ENCODE measurements at regions not wholly inside any gene's neighbourhood (a gene's known extent, or its start where the extent isn't known, plus 50 kb on each side); places are given as distances from the start of the nearest gene placed in this dataset.

- Histone ChIP-seq H2AK5ac (ENCODE audit: low read depth, low read length) (no peak overlapping the region), H3K23ac (ENCODE audit: low read depth, low read length, poor library complexity) (no peak overlapping the region), H3K18ac (ENCODE audit: low read length) (no peak overlapping the region), H2BK12ac (ENCODE audit: low read length) (no peak overlapping the region), H4K91ac (ENCODE audit: low read depth, low read length, poor library complexity) (no peak overlapping the region), H4K8ac (ENCODE audit: low read depth, low read length) (no peak overlapping the region), H3K4me1 (ENCODE audit: control insufficient read depth in 2 of 2, insufficient read depth in 1 of 2, low read depth in 1 of 2, low read length in 2 of 2) (no peaks in the 10 kb centered on the region), H3K14ac (ENCODE audit: low read length) (no peak overlapping the region), H2BK15ac (ENCODE audit: low read length) (no peak overlapping the region), H3K4me3 (ENCODE audit: low read length in 2 of 2) (no peak overlapping the region), H3K9ac (ENCODE audit: low read depth, low read length, poor library complexity) (no peak overlapping the region), H3K4me2 (ENCODE audit: insufficient read depth, low read length, poor library complexity, severe bottlenecking) (no peak overlapping the region), H2AFZ (ENCODE audit: low read length) (no peak overlapping the region), H3K79me1 (ENCODE audit: low read depth, low read length) (no peaks in the 10 kb centered on the region), H3K27ac (replicated peaks; ENCODE audit: low read length) (no peak overlapping the region), H3K36me3 (replicated peaks in 1 of 2; ENCODE audit: control insufficient read depth in 2 of 2, insufficient read depth in 2 of 2, low read length in 2 of 2) (no peaks in the 10 kb centered on the region), H3K4ac (ENCODE audit: low read length) (no peak overlapping the region), H3K27me3 (ENCODE audit: control insufficient read depth in 3 of 3, insufficient read depth in 3 of 3, low read depth in 1 of 3, low read length in 3 of 3) (no peaks in the 10 kb centered on the region), H2BK5ac (ENCODE audit: low read length) (no peak overlapping the region), H3K9me3 (replicated peaks in 1 of 2; ENCODE audit: control insufficient read depth in 2 of 2, insufficient read depth in 1 of 2, low read depth in 1 of 2, low read length in 2 of 2) (no peaks in the 10 kb centered on the region), H2BK120ac (ENCODE audit: low read depth, low read length) (no peak overlapping the region)
- no peak for DNase-seq (ENCODE audit: low spot score)
- WGBS, 2 donors (ENCODE audit: extremely low coverage in 2 of 2, insufficient read length in 2 of 2, insufficient replicate concordance in 1 of 2) = no CpG with 5 or more reads among the region's 1 CpG
Observed at GRCh38 chr4:178553201-178553600, 1111.0 kb upstream of the AGA start.

GRCh38 chr4:178554352-178554751, 1112.1 kb upstream of the AGA start:
- no peak overlapping the region for H2AK5ac ChIP-seq (ENCODE audit: low read depth, low read length)
- H3K27ac ChIP-seq (replicated peaks; ENCODE audit: low read length) = no peak overlapping the region
- H3K9ac ChIP-seq (ENCODE audit: low read depth, low read length, poor library complexity) = no peak overlapping the region
- no peak overlapping the region for H4K91ac ChIP-seq (ENCODE audit: low read depth, low read length, poor library complexity)
- no peak overlapping the region for H3K14ac ChIP-seq (ENCODE audit: low read length)
- H3K4me1 ChIP-seq (ENCODE audit: control insufficient read depth in 2 of 2, insufficient read depth in 1 of 2, low read depth in 1 of 2, low read length in 2 of 2) = no peaks in the 10 kb centered on the region
- WGBS, 2 donors (ENCODE audit: extremely low coverage in 2 of 2, insufficient read length in 2 of 2, insufficient replicate concordance in 1 of 2) = no CpG with 5 or more reads among the region's 1 CpG
- H3K4me3 ChIP-seq (ENCODE audit: low read length in 2 of 2) = no peak overlapping the region
- H2BK120ac ChIP-seq (ENCODE audit: low read depth, low read length) = no peak overlapping the region
- H4K8ac ChIP-seq (ENCODE audit: low read depth, low read length) = no peak overlapping the region
- no peak overlapping the region for H2BK5ac ChIP-seq (ENCODE audit: low read length)
- no peak for DNase-seq (ENCODE audit: low spot score)
- H3K4me2 ChIP-seq (ENCODE audit: insufficient read depth, low read length, poor library complexity, severe bottlenecking) = no peak overlapping the region
- H2BK12ac ChIP-seq (ENCODE audit: low read length) = no peak overlapping the region
- no peak overlapping the region for H2BK15ac ChIP-seq (ENCODE audit: low read length)
- no peak overlapping the region for H3K4ac ChIP-seq (ENCODE audit: low read length)
- H3K23ac ChIP-seq (ENCODE audit: low read depth, low read length, poor library complexity) = no peak overlapping the region
- no peaks in the 10 kb centered on the region for H3K36me3 ChIP-seq (replicated peaks in 1 of 2; ENCODE audit: control insufficient read depth in 2 of 2, insufficient read depth in 2 of 2, low read length in 2 of 2)
- H3K27me3 ChIP-seq (ENCODE audit: control insufficient read depth in 3 of 3, insufficient read depth in 3 of 3, low read depth in 1 of 3, low read length in 3 of 3) = no peaks in the 10 kb centered on the region
- H3K9me3 ChIP-seq (replicated peaks in 1 of 2; ENCODE audit: control insufficient read depth in 2 of 2, insufficient read depth in 1 of 2, low read depth in 1 of 2, low read length in 2 of 2) = no peaks in the 10 kb centered on the region
- no peak overlapping the region for H3K18ac ChIP-seq (ENCODE audit: low read length)
- H2AFZ ChIP-seq (ENCODE audit: low read length) = no peak overlapping the region
- no peaks in the 10 kb centered on the region for H3K79me1 ChIP-seq (ENCODE audit: low read depth, low read length)

DNA sequence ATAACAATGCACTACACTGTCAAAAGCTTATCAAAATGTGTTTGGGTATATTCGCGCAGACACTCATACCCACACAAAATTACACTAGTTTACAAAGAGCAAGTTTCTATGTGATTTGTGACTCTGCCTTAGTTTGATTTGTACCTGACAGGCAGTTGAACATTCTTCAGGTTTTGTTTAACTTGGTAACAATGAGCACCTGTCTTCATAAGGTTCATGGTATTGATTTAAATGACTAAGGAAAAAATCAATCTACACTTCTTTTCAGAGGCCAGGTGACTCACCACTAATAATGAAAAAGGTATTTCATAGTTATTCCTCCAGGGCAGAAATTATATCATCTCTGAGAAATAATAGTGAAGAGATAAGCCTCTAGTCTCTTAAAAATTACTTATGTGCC, 1114.6 kb upstream of the AGA start:
- DNase-seq (ENCODE audit: low spot score) = no peak
- no peak overlapping the region for H3K4me2 ChIP-seq (ENCODE audit: insufficient read depth, low read length, poor library complexity, severe bottlenecking)
- H3K9ac ChIP-seq (ENCODE audit: low read depth, low read length, poor library complexity) = no peak overlapping the region
- H2BK5ac ChIP-seq (ENCODE audit: low read length) = no peak overlapping the region
- H3K79me1 ChIP-seq (ENCODE audit: low read depth, low read length) = no peaks in the 10 kb centered on the region
- H3K27ac ChIP-seq (replicated peaks; ENCODE audit: low read length) = no peak overlapping the region
- H3K4ac ChIP-seq (ENCODE audit: low read length) = no peak overlapping the region
- H3K14ac ChIP-seq (ENCODE audit: low read length) = no peak overlapping the region
- H3K4me3 ChIP-seq (ENCODE audit: low read length in 2 of 2) = no peak overlapping the region
- no peak overlapping the region for H2BK12ac ChIP-seq (ENCODE audit: low read length)
- WGBS, 2 donors (ENCODE audit: extremely low coverage in 2 of 2, insufficient read length in 2 of 2, insufficient replicate concordance in 1 of 2) = no CpG with 5 or more reads among the region's 2 CpGs
- H3K9me3 ChIP-seq (replicated peaks in 1 of 2; ENCODE audit: control insufficient read depth in 2 of 2, insufficient read depth in 1 of 2, low read depth in 1 of 2, low read length in 2 of 2) = no peaks in the 10 kb centered on the region
- no peaks in the 10 kb centered on the region for H3K27me3 ChIP-seq (ENCODE audit: control insufficient read depth in 3 of 3, insufficient read depth in 3 of 3, low read depth in 1 of 3, low read length in 3 of 3)
- H2BK15ac ChIP-seq (ENCODE audit: low read length) = no peak overlapping the region
- no peak overlapping the region for H3K23ac ChIP-seq (ENCODE audit: low read depth, low read length, poor library complexity)
- no peak overlapping the region for H3K18ac ChIP-seq (ENCODE audit: low read length)
- H2AFZ ChIP-seq (ENCODE audit: low read length) = no peak overlapping the region
- H4K8ac ChIP-seq (ENCODE audit: low read depth, low read length) = no peak overlapping the region
- no peak overlapping the region for H4K91ac ChIP-seq (ENCODE audit: low read depth, low read length, poor library complexity)
- H3K4me1 ChIP-seq (ENCODE audit: control insufficient read depth in 2 of 2, insufficient read depth in 1 of 2, low read depth in 1 of 2, low read length in 2 of 2) = no peaks in the 10 kb centered on the region
- no peak overlapping the region for H2AK5ac ChIP-seq (ENCODE audit: low read depth, low read length)
- no peak overlapping the region for H2BK120ac ChIP-seq (ENCODE audit: low read depth, low read length)
- H3K36me3 ChIP-seq (replicated peaks in 1 of 2; ENCODE audit: control insufficient read depth in 2 of 2, insufficient read depth in 2 of 2, low read length in 2 of 2) = no peaks in the 10 kb centered on the region

DNA sequence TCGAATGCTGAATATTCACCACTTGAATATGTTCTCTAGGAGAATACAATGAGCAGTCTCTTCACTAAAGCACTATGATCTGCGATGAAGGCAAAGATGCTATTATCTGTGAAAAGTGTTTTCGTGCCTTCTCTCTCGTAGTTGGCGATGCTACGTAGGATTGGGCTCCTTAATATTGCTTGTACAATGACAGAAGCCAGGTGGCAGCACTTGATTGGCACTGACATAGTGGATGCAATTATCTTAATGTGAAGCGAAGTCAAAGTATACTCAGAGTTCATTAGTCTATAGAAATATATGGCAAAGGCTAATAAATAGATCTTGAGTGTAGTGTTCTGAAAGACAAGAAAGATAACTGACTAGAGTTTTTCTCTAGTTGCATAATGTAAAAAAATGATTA, 1135.7 kb upstream of the AGA start:
- Histone ChIP-seq H3K4me2 (ENCODE audit: insufficient read depth, low read length, poor library complexity, severe bottlenecking) (no peak overlapping the region), H2BK5ac (ENCODE audit: low read length) (no peak overlapping the region), H2BK12ac (ENCODE audit: low read length) (no peak overlapping the region), H2AFZ (ENCODE audit: low read length) (no peak overlapping the region), H3K79me1 (ENCODE audit: low read depth, low read length) (no peaks in the 10 kb centered on the region), H3K18ac (ENCODE audit: low read length) (no peak overlapping the region), H3K4me1 (ENCODE audit: control insufficient read depth in 2 of 2, insufficient read depth in 1 of 2, low read depth in 1 of 2, low read length in 2 of 2) (no peaks in the 10 kb centered on the region), H2BK15ac (ENCODE audit: low read length) (no peak overlapping the region), H4K91ac (ENCODE audit: low read depth, low read length, poor library complexity) (no peak overlapping the region), H3K23ac (ENCODE audit: low read depth, low read length, poor library complexity) (no peak overlapping the region), H3K9me3 (replicated peaks in 1 of 2; ENCODE audit: control insufficient read depth in 2 of 2, insufficient read depth in 1 of 2, low read depth in 1 of 2, low read length in 2 of 2) (no peaks in the 10 kb centered on the region), H3K4ac (ENCODE audit: low read length) (no peak overlapping the region), H4K8ac (ENCODE audit: low read depth, low read length) (no peak overlapping the region), H2AK5ac (ENCODE audit: low read depth, low read length) (no peak overlapping the region), H3K36me3 (replicated peaks in 1 of 2; ENCODE audit: control insufficient read depth in 2 of 2, insufficient read depth in 2 of 2, low read length in 2 of 2) (no peaks in the 10 kb centered on the region), H3K27me3 (ENCODE audit: control insufficient read depth in 3 of 3, insufficient read depth in 3 of 3, low read depth in 1 of 3, low read length in 3 of 3) (peaks cover 0 to 1% (median 0%) of the 10 kb centered on the region in 3 experiments), H3K9ac (ENCODE audit: low read depth, low read length, poor library complexity) (no peak overlapping the region), H3K27ac (replicated peaks; ENCODE audit: low read length) (no peak overlapping the region), H3K14ac (ENCODE audit: low read length) (no peak overlapping the region), H3K4me3 (ENCODE audit: low read length in 2 of 2) (no peak overlapping the region), H2BK120ac (ENCODE audit: low read depth, low read length) (no peak overlapping the region)
- DNase-seq (ENCODE audit: low spot score) = no peak
- no CpG with 5 or more reads among the region's 7 CpGs for WGBS, 2 donors (ENCODE audit: extremely low coverage in 2 of 2, insufficient read length in 2 of 2, insufficient replicate concordance in 1 of 2)

All from neuronal stem cell (in vitro differentiated cells).